Tongue (tissue), 1 donor: ENCODE measurements at regions not wholly inside any gene's neighbourhood (a gene's known extent, or its start where the extent isn't known, plus 50 kb on each side); places are given as distances from the start of the nearest gene placed in this dataset.

Experiments used
- DNase-seq: peaks from one replicate; pipeline ENCODE4 v3.0.0-alpha.2; 2015

DNA sequence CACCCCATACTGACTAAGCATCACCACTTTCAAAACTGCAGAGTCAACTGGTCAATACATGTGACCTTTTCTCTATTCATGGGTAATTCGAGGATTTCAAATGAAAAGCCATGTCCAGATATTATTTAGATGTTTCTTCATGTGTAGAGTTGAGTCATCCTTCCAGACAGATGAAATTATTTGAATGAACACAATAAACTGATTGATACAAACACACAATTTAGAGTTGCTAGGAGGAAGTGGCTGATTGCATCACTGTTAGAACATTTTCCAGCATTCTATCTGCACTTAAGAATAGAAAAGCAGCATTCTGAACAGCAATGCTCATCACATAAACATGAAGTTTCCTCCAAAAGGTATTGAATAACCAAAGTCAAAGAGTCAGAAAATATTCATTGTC lies 273.5 kb upstream of the SOX5 start:
- no peak for DNase-seq

DNA sequence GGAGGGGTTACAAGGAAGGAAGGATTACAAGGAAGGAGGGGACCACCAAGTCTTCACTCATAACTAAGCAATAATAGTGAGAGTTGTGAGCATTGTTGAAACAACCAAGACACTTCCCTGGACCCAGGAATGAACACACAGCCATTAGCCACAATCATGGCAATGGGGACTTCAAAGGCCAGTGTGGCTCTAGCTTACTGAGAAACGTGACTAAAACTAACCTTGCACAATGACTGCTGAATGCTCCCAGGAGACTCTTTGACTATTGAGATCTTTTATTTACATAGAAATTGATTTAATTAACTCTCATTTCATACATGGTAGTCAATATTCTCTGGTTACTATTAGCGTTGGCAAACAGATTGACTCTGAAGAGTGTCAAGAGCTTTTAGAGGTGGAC lies 263.0 kb upstream of the SOX5 start:
- no peak for DNase-seq

DNA sequence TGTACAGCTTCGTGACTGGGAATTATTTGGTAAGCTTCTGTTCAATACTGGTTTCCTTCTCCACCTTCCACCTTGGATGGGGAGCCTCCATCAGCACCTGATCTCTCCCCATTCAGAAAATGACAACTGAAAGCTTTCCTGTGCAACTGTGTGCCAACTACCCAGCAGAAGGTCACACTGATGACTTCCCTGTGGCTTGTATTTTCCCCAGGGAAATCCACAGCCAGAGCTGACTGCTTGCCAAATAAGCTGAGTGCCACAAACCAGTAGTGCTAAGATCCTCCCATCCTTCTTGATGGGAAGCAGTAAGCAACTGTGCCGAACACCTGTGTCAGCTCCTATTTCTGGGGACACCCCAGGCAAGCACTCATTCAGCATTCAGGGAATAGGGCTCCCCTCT lies 257.2 kb upstream of the SOX5 start:
- no peak for DNase-seq

- no peak for DNase-seq
These were observed 251.9 kb upstream of the SOX5 start for GRCh38 chr12:24201258-24201970.

DNA sequence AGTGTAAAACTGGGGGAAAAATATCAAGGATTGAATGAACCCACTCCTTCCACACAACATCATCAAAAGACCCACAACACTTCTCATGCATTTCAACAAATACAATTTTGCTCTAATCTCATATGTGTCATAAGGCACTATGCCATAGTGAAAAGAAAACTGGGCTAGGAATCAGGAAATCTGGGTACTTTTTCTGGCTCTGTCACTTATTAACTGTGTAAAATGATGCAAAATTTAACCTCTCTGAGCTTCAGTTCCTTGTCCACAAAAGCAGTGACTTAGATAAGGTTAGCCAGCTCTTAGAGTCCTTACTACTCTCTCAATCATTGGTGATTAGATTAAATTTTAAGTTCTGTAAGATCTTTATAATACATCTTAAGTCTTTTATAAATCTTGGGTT lies 250.5 kb upstream of the SOX5 start:
- no peak for DNase-seq

GRCh38 chr12:24198936-24199671 lies 249.6 kb upstream of the SOX5 start:
- no peak for DNase-seq

- no peak for DNase-seq
These were observed 248.6 kb upstream of the SOX5 start for GRCh38 chr12:24198070-24198469.

DNA sequence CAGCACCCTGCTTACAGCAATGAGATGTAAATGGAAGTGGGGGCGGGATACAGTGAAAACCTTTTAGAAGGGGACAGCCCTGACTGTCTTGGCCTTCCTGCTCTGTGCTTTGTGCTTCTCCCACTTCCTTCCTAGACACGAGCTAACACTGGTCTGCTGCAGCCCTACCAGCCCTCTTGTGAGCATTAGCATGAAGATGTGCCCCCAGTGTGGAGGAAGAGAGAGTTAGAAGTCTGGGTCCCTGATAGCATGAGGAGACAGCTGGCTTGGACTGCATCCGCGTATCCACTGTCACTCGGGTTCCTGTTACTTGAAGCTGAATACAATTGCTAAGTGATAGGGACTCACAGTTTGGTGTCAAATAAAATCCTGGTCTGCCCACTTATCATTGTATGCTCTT lies 248.1 kb upstream of the SOX5 start:
- DNase-seq, result no peak

GRCh38 chr12:24195063-24195462 lies 245.6 kb upstream of the SOX5 start:
- no peak for DNase-seq

GRCh38 chr12:24191117-24191516 lies 241.6 kb upstream of the SOX5 start:
- no peak for DNase-seq

GRCh38 chr12:24185782-24186181 lies 236.3 kb upstream of the SOX5 start:
- no peak for DNase-seq

GRCh38 chr12:24177889-24178288 lies 228.4 kb upstream of the SOX5 start:
- DNase-seq, result no peak

GRCh38 chr12:24175929-24176328 lies 226.5 kb upstream of the SOX5 start:
- DNase-seq, result no peak

DNA sequence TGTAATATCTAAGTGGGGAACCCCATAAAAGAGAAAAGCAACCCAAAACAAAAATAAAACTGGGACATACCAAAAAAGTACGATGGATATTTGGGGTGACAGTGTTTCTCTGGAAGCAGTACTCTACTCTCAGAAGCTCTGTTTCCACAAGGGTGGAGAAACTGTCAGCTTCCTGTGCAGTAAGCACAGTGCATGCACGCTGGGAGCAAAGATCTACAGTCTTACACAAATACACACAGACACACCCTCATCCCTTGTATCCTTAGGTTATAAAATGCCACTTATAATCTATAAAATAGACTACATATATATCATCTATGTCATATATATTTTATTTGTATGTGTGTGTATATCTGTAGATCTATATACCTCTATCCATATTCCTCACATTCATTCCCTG lies 225.8 kb upstream of the SOX5 start:
- no peak for DNase-seq

GRCh38 chr12:24173067-24173466 lies 223.6 kb upstream of the SOX5 start:
- DNase-seq, result no peak

DNA sequence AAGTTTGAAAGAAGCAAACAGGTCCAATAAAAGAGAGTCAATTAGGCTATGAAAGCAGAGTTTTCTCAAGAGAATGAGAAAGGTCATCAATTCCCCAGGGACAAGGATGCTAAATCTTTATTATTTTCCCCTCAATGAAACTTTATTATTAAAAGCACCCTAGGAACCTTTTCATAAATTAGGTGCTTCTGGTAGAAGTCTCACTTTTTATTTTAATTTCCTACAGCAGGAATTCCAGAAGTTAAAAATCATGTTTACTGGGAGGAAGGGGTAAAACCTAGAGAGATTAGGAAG lies 223.2 kb upstream of the SOX5 start:
- DNase-seq, result no peak

DNA sequence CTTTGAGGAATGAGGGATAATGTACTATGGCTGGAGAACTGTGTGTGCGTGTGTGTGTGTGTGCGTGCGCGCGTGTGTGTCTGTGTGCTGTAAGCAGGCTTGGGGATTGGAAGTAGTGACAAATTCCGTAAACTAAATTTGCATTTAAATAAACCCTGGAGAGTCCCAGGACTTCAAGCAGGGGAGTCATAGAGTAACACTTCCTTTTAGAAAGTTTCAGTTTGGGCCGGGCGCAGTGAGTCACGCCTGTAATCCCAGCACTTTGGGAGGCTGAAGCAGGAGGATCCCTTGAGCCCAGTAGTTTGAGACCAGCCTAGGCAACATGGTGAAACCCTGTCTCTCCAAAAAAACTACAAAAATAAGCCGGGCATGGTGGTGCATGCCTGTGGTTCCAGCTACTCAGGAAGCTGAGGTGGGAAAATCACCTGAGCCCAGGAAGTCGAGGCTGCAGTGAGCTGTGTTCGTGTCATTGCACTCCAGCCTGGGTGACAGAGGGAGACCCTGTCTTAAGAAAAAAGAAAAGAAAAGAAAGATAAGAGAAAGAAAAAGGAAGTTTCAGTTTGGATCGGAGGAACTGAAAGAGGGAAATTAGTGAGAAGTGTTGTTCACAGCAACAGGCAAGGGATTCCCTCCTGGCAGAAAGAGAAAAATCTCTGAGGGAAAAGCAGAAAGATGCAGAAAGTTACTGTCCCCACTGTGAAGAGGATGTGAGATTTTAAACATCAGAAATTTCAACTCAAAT lies 222.7 kb upstream of the SOX5 start:
- no peak for DNase-seq

GRCh38 chr12:24155042-24155441 lies 205.6 kb upstream of the SOX5 start:
- no peak for DNase-seq

- no peak for DNase-seq
These were observed 203.6 kb upstream of the SOX5 start for GRCh38 chr12:24153079-24153478.

- no peak for DNase-seq
These were observed 202.8 kb upstream of the SOX5 start for GRCh38 chr12:24152270-24152669.

DNA sequence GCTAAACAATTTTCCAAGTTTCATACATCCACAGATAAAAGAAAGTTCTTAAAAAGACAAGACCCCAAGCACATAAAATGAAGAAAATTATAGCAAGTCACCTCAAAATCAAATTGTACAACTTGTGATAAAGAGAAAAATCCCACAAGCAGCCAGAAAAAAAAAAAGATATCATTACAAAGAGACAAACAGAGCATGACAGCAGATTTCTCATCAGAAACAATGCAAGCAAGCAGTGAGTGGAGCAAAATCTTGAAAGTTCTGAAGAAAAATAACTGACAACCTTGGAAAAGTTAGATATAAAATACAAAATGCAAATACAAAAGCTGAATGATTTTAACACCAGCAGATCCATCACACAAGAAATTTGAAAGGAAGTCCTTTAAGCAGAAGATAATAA lies 194.5 kb upstream of the SOX5 start:
- DNase-seq, result no peak

DNA sequence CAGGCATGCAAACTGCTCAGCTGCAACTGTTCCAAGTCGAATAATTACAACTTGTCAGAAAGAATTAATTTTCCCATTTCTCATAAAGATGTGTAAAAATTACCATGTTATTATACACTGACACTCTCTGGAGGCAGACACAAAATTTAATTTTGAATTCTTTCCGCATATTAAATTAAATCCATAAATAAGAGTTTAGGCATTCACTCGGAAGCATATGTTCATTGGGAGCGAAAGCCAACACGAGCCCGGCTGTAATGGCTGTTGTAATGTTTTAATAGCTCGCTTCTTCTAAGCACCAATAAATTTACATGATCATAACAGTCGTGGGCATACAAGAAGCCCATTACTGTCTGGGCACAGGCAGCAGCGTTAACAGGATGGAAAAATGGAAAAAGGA lies 189.6 kb upstream of the SOX5 start:
- no peak for DNase-seq

DNA sequence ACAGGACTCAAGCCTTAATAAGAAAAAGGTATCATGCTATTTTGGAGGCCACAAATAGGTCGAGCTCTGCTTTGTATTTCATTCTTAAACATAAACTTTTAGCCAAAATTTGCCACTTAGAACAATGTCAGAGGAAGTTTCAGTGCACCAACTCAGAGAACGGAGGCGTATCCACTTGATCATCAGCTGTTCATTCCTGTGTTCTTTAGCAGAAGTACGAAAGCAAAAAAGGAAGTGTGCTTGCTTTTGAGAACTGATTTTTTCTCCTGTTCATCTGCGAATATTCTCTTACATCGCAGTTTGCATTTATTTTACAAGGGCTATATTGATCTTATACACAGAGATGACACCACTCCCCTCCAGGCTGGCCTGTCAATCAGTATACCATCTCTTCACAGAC lies 188.6 kb upstream of the SOX5 start:
- DNase-seq, result no peak
